H9 (cell line): ENCODE measurements at regions not wholly inside any gene's neighbourhood (a gene's known extent, or its start where the extent isn't known, plus 50 kb on each side); places are given as distances from the start of the nearest gene placed in this dataset.

ENCODE experiments used
- DNase-seq: peaks from one replicate; pipeline ENCODE4 v3.0.0-alpha.2; 2017
- H2AFZ ChIP-seq: one replicate; pipeline ENCODE4 v1.6.1; 2013; ENCODE audit warnings: mild to moderate bottlenecking, low read length, control low read depth, moderate library complexity
- H2AK5ac ChIP-seq: 2 replicates; pipeline ENCODE4 v1.6.1; 2013; ENCODE audit warnings: low read length, control low read depth, mixed read lengths; ENCODE audit not compliant: insufficient read length
- H2BK120ac ChIP-seq: one replicate; pipeline ENCODE4 v1.6.1; 2013; ENCODE audit warnings: low read depth, mild to moderate bottlenecking, low read length, control low read depth, inconsistent platforms; ENCODE audit not compliant: poor library complexity, severe bottlenecking
- H2BK12ac ChIP-seq: 2 replicates; pipeline ENCODE4 v1.6.1; 2013; ENCODE audit warnings: low read length, control low read depth, mixed read lengths, low read depth; ENCODE audit not compliant: insufficient read length
- H2BK15ac ChIP-seq: 2 replicates; pipeline ENCODE4 v1.6.1; 2013; ENCODE audit warnings: low read depth, low read length, control low read depth
- H2BK20ac ChIP-seq: one replicate; pipeline ENCODE4 v1.6.1; 2013; ENCODE audit warnings: low read depth, mild to moderate bottlenecking, low read length, control low read depth, inconsistent platforms; ENCODE audit not compliant: poor library complexity, severe bottlenecking
- H2BK5ac ChIP-seq: 2 replicates; pipeline ENCODE4 v1.6.1; 2013; ENCODE audit warnings: low read length, control low read depth, mixed read lengths; ENCODE audit not compliant: insufficient read length
- H3K14ac ChIP-seq: 2 replicates; pipeline ENCODE4 v1.6.1; 2013; ENCODE audit warnings: low read length, control low read depth; ENCODE audit not compliant: insufficient read depth
- H3K18ac ChIP-seq: 2 replicates; pipeline ENCODE4 v1.6.1; 2013; ENCODE audit warnings: low read depth, mild to moderate bottlenecking, mixed read lengths, low read length, control low read depth; ENCODE audit not compliant: insufficient read length
- H3K23ac ChIP-seq: 2 replicates; pipeline ENCODE4 v1.6.1; 2013; ENCODE audit warnings: low read length, control low read depth, mixed read lengths, low read depth; ENCODE audit not compliant: insufficient read length
- H3K23me2 ChIP-seq: 2 replicates; pipeline ENCODE4 v1.6.1; 2013; ENCODE audit warnings: low read depth, mild to moderate bottlenecking, mixed read lengths, low read length, control low read depth; ENCODE audit not compliant: insufficient read length, poor library complexity, severe bottlenecking
- H3K27ac ChIP-seq: 2 replicates; pipeline ENCODE4 v1.5.1; 2013; ENCODE audit warnings: low read length, control low read depth, mixed read lengths, low read depth; ENCODE audit not compliant: insufficient read length
- H3K27me3 ChIP-seq: 2 replicates; pipeline ENCODE4 v1.6.1; 2013; ENCODE audit warnings: low read length, control low read depth, inconsistent platforms; ENCODE audit not compliant: insufficient read depth
- H3K4ac ChIP-seq: 2 replicates; pipeline ENCODE4 v1.6.1; 2013; ENCODE audit warnings: low read depth, mild to moderate bottlenecking, control low read depth, inconsistent platforms, low read length, moderate library complexity
- H3K4me1 ChIP-seq: 2 replicates; pipeline ENCODE4 v1.6.1; 2013; ENCODE audit warnings: low read length, control low read depth, inconsistent platforms; ENCODE audit not compliant: insufficient read depth
- H3K4me2 ChIP-seq: 2 replicates; pipeline ENCODE4 v1.6.1; 2013; ENCODE audit warnings: low read length, control low read depth, mixed read lengths; ENCODE audit not compliant: insufficient read length, insufficient read depth
- H3K56ac ChIP-seq: 2 replicates; pipeline ENCODE4 v1.6.1; 2013; ENCODE audit warnings: low read depth, mild to moderate bottlenecking, mixed read lengths, low read length, control low read depth; ENCODE audit not compliant: insufficient read length
- H3K79me1 ChIP-seq: 2 replicates; pipeline ENCODE4 v1.6.1; 2013; ENCODE audit warnings: low read depth, mild to moderate bottlenecking, moderate library complexity, low read length, control low read depth, inconsistent platforms; ENCODE audit not compliant: insufficient read depth, poor library complexity, severe bottlenecking
- H3K79me2 ChIP-seq: 2 replicates; pipeline ENCODE4 v1.6.1; 2013; ENCODE audit warnings: low read length, control low read depth, inconsistent platforms; ENCODE audit not compliant: insufficient read depth
- H3K9ac ChIP-seq: 2 replicates; pipeline ENCODE4 v1.6.1; 2013; ENCODE audit warnings: low read length, control low read depth, mixed read lengths; ENCODE audit not compliant: insufficient read length; ENCODE audit errors: extremely low read depth
- H3K9me3 ChIP-seq: one replicate; pipeline ENCODE4 v1.6.1; 2013; ENCODE audit warnings: low read depth, low read length, inconsistent platforms; ENCODE audit not compliant: control insufficient read depth
- H3T11ph ChIP-seq: one replicate; pipeline ENCODE4 v1.6.1; 2013; ENCODE audit warnings: mild to moderate bottlenecking, low read length, control low read depth, inconsistent platforms
- H4K20me1 ChIP-seq: one replicate; pipeline ENCODE4 v1.6.1; 2013; ENCODE audit not compliant: control insufficient read depth, insufficient read length, insufficient read depth
- H4K5ac ChIP-seq: 2 replicates; pipeline ENCODE4 v1.6.1; 2013; ENCODE audit warnings: low read depth, mild to moderate bottlenecking, mixed read lengths, low read length, control low read depth; ENCODE audit not compliant: insufficient read length
- H4K8ac ChIP-seq: replicated peaks from 2 replicates; pipeline ENCODE4 v1.6.1; 2013; ENCODE audit warnings: low read length, control low read depth, mixed read lengths, low read depth; ENCODE audit not compliant: insufficient read length
- H4K91ac ChIP-seq: 2 replicates; pipeline ENCODE4 v1.6.1; 2013; ENCODE audit warnings: low read depth, mild to moderate bottlenecking, moderate library complexity, mixed read lengths, low read length, control low read depth; ENCODE audit not compliant: insufficient read length
- H3K27ac Mint-ChIP-seq, 3 experiments: 2 replicates in 2 of 3; 3 replicates in 1 of 3; pipeline ENCODE4 v1.8.0; 2020 to 2021; ENCODE audit warnings: mixed read lengths in 3 of 3, mild to moderate bottlenecking in 1 of 3, moderate library complexity in 1 of 3
- H3K27me3 Mint-ChIP-seq: 2 replicates; pipeline ENCODE4 v1.8.0; 2021; ENCODE audit warnings: low read depth, mild to moderate bottlenecking, moderate library complexity, mixed read lengths
- H3K36me3 Mint-ChIP-seq, 3 experiments: 2 replicates in 2 of 3; 3 replicates in 1 of 3; pipeline ENCODE4 v1.8.0; 2020 to 2021; ENCODE audit warnings: low read depth in 3 of 3, mixed read lengths in 3 of 3; ENCODE audit not compliant: insufficient read depth in 1 of 3
- H3K4me1 Mint-ChIP-seq, 2 experiments: 2 replicates each; pipeline ENCODE4 v1.8.0; 2020; ENCODE audit warnings: mixed read lengths in 2 of 2
- H3K4me3 Mint-ChIP-seq, 2 experiments: 2 replicates in 1 of 2; 3 replicates in 1 of 2; pipeline ENCODE4 v1.8.0; 2020 to 2021; ENCODE audit warnings: mild to moderate bottlenecking in 2 of 2, mixed read lengths in 2 of 2, moderate library complexity in 1 of 2
- H3K9me3 Mint-ChIP-seq, 2 experiments: 2 replicates in 1 of 2; 3 replicates in 1 of 2; pipeline ENCODE4 v1.8.0; 2020; ENCODE audit warnings: mild to moderate bottlenecking in 2 of 2, mixed read lengths in 2 of 2, moderate library complexity in 1 of 2
- WGBS: extraction: QIAGEN DNeasy Blood & Tissue Kit; methylation state at CpG from one replicate; pipeline ENCODE4 v1.1.7; 2013; ENCODE audit warnings: missing lambda C conversion rate, low lambda C conversion rate, mixed read lengths; ENCODE audit not compliant: insufficient read length; ENCODE audit errors: extremely low coverage; 5-methylcytosine and 5-hydroxymethylcytosine counted together
- TF ChIP-seq, protein P1 (sequence below): fragments of 200-600 bp; sonication (generic); conservative IDR thresholded peaks from 3 replicates; pipeline ENCODE4 v1.8.0; 2021; ENCODE audit warnings: antibody characterized with exemption, mild to moderate bottlenecking

DNA sequence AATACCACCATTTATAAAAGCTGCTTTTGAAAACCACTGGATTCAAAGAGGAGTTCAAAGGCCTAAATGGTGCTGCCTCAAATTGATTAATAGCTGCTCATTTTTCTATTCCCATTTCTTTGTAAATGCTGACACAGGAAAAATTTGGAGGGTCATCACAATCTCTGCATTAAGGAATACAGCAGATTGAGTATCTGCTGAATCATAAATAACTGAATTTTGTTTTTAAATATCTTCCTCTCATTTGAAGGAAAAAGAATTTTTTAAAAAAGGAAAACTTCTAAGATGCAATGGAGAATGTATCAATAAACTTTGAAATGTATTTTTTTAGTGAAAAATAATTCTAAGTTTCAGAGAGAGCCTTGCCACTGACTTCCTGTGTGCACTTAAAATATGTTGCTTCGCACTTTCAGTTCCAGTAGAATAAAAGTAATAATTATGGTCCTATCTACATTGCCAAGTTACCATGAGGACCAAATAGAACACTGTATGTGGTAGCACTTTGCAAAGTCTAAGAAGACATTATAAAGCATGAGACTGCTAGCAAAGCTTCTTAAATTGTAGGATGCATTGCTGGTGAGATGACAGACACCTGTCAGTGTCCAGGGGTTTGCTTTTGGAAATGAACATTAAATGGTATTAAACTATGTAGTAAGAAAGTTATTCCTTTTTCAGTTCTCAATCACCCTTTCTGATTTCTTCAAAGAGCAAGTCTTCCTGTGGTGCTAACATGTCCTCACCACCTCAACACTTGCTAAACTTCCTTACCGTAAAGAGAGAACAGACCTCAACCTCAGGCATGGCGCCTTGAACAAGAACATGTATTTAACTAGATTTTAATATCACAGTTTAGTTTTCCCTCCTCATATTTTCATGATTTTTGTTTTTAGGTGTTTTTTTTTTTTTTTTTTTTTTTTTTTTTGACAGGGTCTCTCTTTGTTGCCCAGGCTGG lies 555.1 kb downstream of the EBF1 start:
- H3K79me2 ChIP-seq, result no peaks in the 10 kb centered on the region
- H3K18ac ChIP-seq, result no peak overlapping the region
- H3K9me3 Mint-ChIP-seq, result peaks cover 14 to 15% of the 10 kb centered on the region in 2 experiments
- H2BK20ac ChIP-seq, result no peak overlapping the region
- no CpG with 5 or more reads among the region's 3 CpGs for WGBS
- no peak overlapping the region for H3T11ph ChIP-seq
- DNase-seq, result no peak
- H3K9me3 ChIP-seq, result no peaks in the 10 kb centered on the region
- H3K4me2 ChIP-seq, result no peak overlapping the region
- H3K27ac Mint-ChIP-seq, result no peak overlapping the region
- no peaks in the 10 kb centered on the region for H3K4me1 Mint-ChIP-seq
- H3K4ac ChIP-seq, result no peak overlapping the region
- no peaks in the 10 kb centered on the region for H3K27me3 Mint-ChIP-seq
- no peaks in the 10 kb centered on the region for H3K79me1 ChIP-seq
- H2BK120ac ChIP-seq, result no peak overlapping the region
- no peaks in the 10 kb centered on the region for H4K20me1 ChIP-seq
- no peak overlapping the region for H2BK5ac ChIP-seq
- TF ChIP-seq, protein P1, sequence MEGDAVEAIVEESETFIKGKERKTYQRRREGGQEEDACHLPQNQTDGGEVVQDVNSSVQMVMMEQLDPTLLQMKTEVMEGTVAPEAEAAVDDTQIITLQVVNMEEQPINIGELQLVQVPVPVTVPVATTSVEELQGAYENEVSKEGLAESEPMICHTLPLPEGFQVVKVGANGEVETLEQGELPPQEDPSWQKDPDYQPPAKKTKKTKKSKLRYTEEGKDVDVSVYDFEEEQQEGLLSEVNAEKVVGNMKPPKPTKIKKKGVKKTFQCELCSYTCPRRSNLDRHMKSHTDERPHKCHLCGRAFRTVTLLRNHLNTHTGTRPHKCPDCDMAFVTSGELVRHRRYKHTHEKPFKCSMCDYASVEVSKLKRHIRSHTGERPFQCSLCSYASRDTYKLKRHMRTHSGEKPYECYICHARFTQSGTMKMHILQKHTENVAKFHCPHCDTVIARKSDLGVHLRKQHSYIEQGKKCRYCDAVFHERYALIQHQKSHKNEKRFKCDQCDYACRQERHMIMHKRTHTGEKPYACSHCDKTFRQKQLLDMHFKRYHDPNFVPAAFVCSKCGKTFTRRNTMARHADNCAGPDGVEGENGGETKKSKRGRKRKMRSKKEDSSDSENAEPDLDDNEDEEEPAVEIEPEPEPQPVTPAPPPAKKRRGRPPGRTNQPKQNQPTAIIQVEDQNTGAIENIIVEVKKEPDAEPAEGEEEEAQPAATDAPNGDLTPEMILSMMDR, result no peak
- H3K14ac ChIP-seq, result no peak overlapping the region
- no peaks in the 10 kb centered on the region for H3K27me3 ChIP-seq
- H3K9ac ChIP-seq, result no peak overlapping the region
- no peak overlapping the region for H2AFZ ChIP-seq
- no peak overlapping the region for H3K4me3 Mint-ChIP-seq
- no peak overlapping the region for H2BK12ac ChIP-seq
- no peaks in the 10 kb centered on the region for H3K23me2 ChIP-seq
- no peak overlapping the region for H4K5ac ChIP-seq
- H4K91ac ChIP-seq, result no peak overlapping the region
- peaks cover 0 to 6% (median 0%) of the 10 kb centered on the region in 3 experiments; a peak in 4 of 7 replicates for H3K36me3 Mint-ChIP-seq
- H3K56ac ChIP-seq, result no peak overlapping the region
- H3K27ac ChIP-seq, result no peak overlapping the region
- no peak overlapping the region for H2AK5ac ChIP-seq
- H4K8ac ChIP-seq, result no peak overlapping the region
- no peaks in the 10 kb centered on the region for H3K4me1 ChIP-seq
- no peak overlapping the region for H2BK15ac ChIP-seq
- no peak overlapping the region for H3K23ac ChIP-seq
